ENCODE measurements at regions not wholly inside any gene's neighbourhood (a gene's known extent, or its start where the extent isn't known, plus 50 kb on each side); places are given as distances from the start of the nearest gene placed in this dataset.

DNA sequence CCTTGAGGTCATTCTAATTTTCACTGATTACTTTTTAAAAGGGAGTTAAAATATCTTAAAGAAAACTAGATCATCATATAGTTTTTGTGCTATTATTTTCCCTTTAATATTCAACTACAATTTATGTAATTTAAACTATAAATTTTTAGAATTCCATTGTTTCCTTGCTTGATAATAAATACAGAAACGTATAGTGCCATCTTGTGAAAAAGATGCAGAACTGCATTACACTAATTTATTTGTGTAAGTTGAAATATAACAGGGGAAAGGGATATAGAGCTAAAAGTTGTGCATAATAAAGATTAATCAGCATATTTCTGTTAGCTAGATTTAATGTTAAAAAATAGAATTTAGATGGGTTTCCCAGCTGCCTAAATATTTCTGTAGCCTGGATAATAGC is 61.5 kb upstream of the TDRD3 start:
- H3K36me3 ChIP-seq: no peaks in the 10 kb centered on the region
- H3K9me3 ChIP-seq: no peaks in the 10 kb centered on the region
- H3K27ac ChIP-seq: no peak overlapping the region
- TF ChIP-seq CTCF (IDR thresholded peaks at IDR 0.05) (peak; percentile 6 to 62 (median 48)), POLR2A (IDR thresholded peaks at IDR 0.05) (no peak)
- 0% methylated on average over 1 of the region's 1 CpG for WGBS, 2 donors
- peaks cover 0 to 25% (median 0%) of the 10 kb centered on the region in 4 donors for H3K27me3 ChIP-seq
- H3K4me1 ChIP-seq: no peaks in the 10 kb centered on the region
- no peak for DNase-seq
- intact Hi-C loops (cut with DNase I): loop anchor here (10.0 kb wide), 1 partner anchor 941 kb away; no protein-coding TSS in a partner anchor
- H3K4me3 ChIP-seq: no peak overlapping the region

DNA sequence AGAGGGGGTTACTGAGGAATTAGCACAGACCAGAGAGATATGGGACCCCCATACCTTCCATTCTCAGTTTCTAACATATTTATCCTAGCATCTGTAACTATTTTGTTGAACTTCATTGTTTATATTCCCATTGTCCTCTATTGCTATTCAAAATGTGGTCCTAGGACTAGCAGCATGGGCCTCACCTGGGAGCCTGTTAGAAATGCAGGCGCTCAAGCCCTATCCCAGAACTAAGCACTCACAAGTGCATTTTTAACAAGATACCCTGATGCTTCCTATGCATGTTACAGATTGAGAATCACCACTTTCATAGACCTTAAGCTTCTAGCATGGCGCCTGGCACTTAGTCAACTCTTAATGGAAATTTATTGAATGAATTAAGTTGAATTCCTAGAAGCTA is 58.3 kb upstream of the TDRD3 start:
- intact Hi-C loops (cut with DNase I): loop anchor here (10.0 kb wide), 1 partner anchor 944 kb away; no protein-coding TSS in a partner anchor
- WGBS, 2 donors: 85 to 88% methylated on average over 2 of the region's 2 CpGs

DNA sequence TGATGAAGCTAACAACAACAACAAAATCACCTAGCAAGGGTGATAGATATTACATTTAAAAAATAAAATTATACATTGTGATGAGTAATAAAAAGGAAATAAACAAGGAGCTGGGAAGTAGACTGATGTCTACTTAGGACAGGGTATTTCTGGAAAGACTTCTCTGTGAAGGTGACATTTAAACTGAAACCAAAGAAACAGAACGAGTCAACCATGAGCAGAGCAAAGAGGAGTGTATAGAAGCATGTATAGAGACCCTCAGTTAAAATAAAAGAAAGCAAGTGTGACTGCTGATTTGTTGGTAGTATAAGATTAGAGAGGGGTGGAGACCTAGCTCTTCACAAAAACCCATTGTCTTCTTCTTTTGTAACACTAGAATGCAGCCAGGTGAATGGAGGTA is 53.0 kb upstream of the TDRD3 start:
- peaks cover 0 to 11% (median 0%) of the 10 kb centered on the region in 3 donors for H3K4me1 ChIP-seq
- DNase-seq: no peak
- no peak overlapping the region for H3K4me3 ChIP-seq
- H3K36me3 ChIP-seq: no peaks in the 10 kb centered on the region
- TF ChIP-seq POLR2A (IDR thresholded peaks at IDR 0.05): no peak
- no peak for TF ChIP-seq CTCF (IDR thresholded peaks at IDR 0.05)
- intact Hi-C loops (cut with DNase I): no loop called here
- no peaks in the 10 kb centered on the region for H3K9me3 ChIP-seq
- peaks cover 0 to 71% (median 0%) of the 10 kb centered on the region in 4 donors for H3K27me3 ChIP-seq
- H3K27ac ChIP-seq: no peak overlapping the region
- 62 to 75% methylated on average over 1 of the region's 1 CpG for WGBS, 2 donors

More for the DNA sequence above, 58.3 kb upstream of the TDRD3 start:
- peaks cover 0 to 43% (median 0%) of the 10 kb centered on the region in 4 donors for H3K27me3 ChIP-seq
- no peaks in the 10 kb centered on the region for H3K9me3 ChIP-seq
- H3K36me3 ChIP-seq: no peaks in the 10 kb centered on the region
- no peak for TF ChIP-seq CTCF (IDR thresholded peaks at IDR 0.05)
- no peak for TF ChIP-seq POLR2A (IDR thresholded peaks at IDR 0.05)
- H3K27ac ChIP-seq: no peak overlapping the region
- no peak overlapping the region for H3K4me3 ChIP-seq
- DNase-seq: no peak
- H3K4me1 ChIP-seq: no peaks in the 10 kb centered on the region

DNA sequence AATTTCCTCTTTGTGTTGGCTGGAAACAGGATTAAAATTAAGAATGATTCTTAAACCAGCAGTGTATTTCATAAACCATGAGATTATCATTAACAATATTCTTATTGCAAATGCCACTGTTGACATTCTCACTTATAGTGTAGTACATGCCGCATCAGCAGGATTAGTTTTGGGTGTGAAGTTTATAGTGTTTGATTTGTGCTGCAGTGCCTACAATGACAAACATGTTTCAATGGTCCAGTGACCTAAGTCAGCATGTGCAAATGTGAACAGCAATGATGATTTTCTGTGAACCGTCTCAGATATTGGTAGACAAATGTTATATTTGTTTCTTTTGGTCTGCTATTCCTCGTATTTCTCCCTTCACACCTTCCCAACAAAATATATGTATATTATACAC is 49.8 kb upstream of the TDRD3 start:
- H3K27ac ChIP-seq: no peak overlapping the region
- H3K4me3 ChIP-seq: no peak overlapping the region
- no peak for TF ChIP-seq CTCF (IDR thresholded peaks at IDR 0.05)
- no peak for TF ChIP-seq POLR2A (IDR thresholded peaks at IDR 0.05)
- no peaks in the 10 kb centered on the region for H3K9me3 ChIP-seq
- peaks cover 0 to 59% (median 0%) of the 10 kb centered on the region in 4 donors for H3K27me3 ChIP-seq
- intact Hi-C loops (cut with DNase I): no loop called here
- H3K36me3 ChIP-seq: no peaks in the 10 kb centered on the region
- WGBS, 2 donors: 70 to 82% methylated on average over 3 of the region's 3 CpGs
- DNase-seq: no peak
- H3K4me1 ChIP-seq: peaks cover 0 to 11% (median 0%) of the 10 kb centered on the region in 3 donors

Small RNAs in the stretch of these regions (small RNA-seq; reads per million reads assigned to genes)
- 0 reads per million in 4 donors for gene AL359920.1
